ENCODE measurements at regions not wholly inside any gene's neighbourhood (a gene's known extent, or its start where the extent isn't known, plus 50 kb on each side); places are given as distances from the start of the nearest gene placed in this dataset.

DNA sequence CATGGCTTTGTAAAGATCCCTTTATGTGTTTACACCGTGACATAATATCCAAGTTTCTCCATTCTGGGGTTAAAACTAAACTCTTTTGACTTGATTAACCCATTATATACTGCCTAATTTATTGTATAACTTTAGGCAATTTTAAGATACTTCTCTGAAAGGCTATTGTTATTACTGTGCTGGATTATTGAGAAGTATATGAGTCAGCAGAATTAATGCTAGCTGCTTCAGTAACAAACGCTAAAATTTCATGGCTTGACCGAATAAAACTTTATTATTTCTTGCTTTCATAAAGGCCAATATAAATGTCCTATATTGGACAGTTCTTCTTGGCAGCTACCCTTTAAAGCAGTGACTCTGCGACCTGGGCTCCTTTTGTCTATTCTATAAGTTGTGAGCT lies 853.9 kb downstream of the SORCS3 start:
- BruUV-seq (replicated peaks) = no TSS peak

More for the DNA sequence above, 853.9 kb downstream of the SORCS3 start:
- Histone ChIP-seq H4K20me1 (ENCODE audit: insufficient read depth, low read length) (no peaks in the 10 kb centered on the region), H3K9me3 (ENCODE audit: control insufficient read depth, insufficient read depth, low read length) (0 out of 2 replicates have a peak, but pooled peaks cover 5% of the 10 kb centered on the region), H2BK5ac (ENCODE audit: low read depth, low read length, poor library complexity, severe bottlenecking) (no peak overlapping the region), H2AK5ac (ENCODE audit: low read depth, low read length) (no peak overlapping the region), H2AFZ (replicated peaks; ENCODE audit: low read length, poor library complexity) (no peak overlapping the region), H3K9me1 (ENCODE audit: insufficient read depth, low read length) (no peaks in the 10 kb centered on the region), H3K18ac (ENCODE audit: low read depth, low read length) (no peak overlapping the region), H4K5ac (ENCODE audit: low read depth, low read length) (no peak overlapping the region), H2BK120ac (ENCODE audit: low read depth, low read length) (no peak overlapping the region), H3K27me3 (ENCODE audit: control insufficient read depth, insufficient read depth, low read length) (no peaks in the 10 kb centered on the region), H3K36me3 (ENCODE audit: control insufficient read depth, insufficient read depth, low read length) (no peaks in the 10 kb centered on the region), H4K8ac (ENCODE audit: low read depth in 2 of 2, low read length in 2 of 2) (no peak overlapping the region), H2BK15ac (ENCODE audit: low read depth, low read length) (no peak overlapping the region), H3K4me1 (ENCODE audit: control insufficient read depth, insufficient read depth, low read length) (no peaks in the 10 kb centered on the region), H3K9ac (ENCODE audit: low read depth, low read length) (no peak overlapping the region), H3K79me1 (ENCODE audit: low read depth in 1 of 2, low read length in 2 of 2) (no peaks in the 10 kb centered on the region), H3K4me2 (ENCODE audit: low read depth, low read length) (no peak overlapping the region), H3K4me3 (ENCODE audit: insufficient read depth, low read depth, low read length) (no peak overlapping the region), H4K91ac (ENCODE audit: insufficient read depth, low read depth, low read length) (no peak overlapping the region), H3K56ac (ENCODE audit: extremely low read depth, insufficient read depth, low read length) (no peak overlapping the region), H2AK9ac (replicated peaks; ENCODE audit: low read depth, low read length, poor library complexity) (no peak overlapping the region), H3K23ac (ENCODE audit: low read depth, low read length) (no peak overlapping the region), H3K27ac (ENCODE audit: insufficient read depth, low read length) (no peak overlapping the region), H3K4ac (ENCODE audit: low read depth, low read length) (no peak overlapping the region), H2BK20ac (ENCODE audit: low read depth, low read length) (no peak overlapping the region), H3K14ac (replicated peaks; ENCODE audit: low read depth, low read length) (no peak overlapping the region)
- WGBS, 2 experiments (ENCODE audit: extremely low coverage in 2 of 2, insufficient read length in 1 of 2) = no CpG with 5 or more reads among the region's 4 CpGs
- dilution Hi-C loops (cut with HindIII; ENCODE audit: low sequenced_read_pairs, unreplicated experiment) (no loop called here), intact Hi-C loops (cut with micrococcal nuclease) (no loop called here), in situ Hi-C loops (cut with MboI; ENCODE audit: low sequenced_read_pairs) (no loop called here)
- ChIA-PET CTCF (no interaction called here), POLR2A (ENCODE audit: unreplicated experiment) (no interaction called here)
- ATAC-seq (ENCODE audit: low read depth) = no peak
- TF ChIP-seq BHLHE40 (IDR thresholded peaks at IDR 0.05; ENCODE audit: low read depth, low read length) = no peak
- peak; percentile 43; the same call in 1 of the 2 replicates for TF ChIP-seq MAFK (IDR thresholded peaks at IDR 0.05; ENCODE audit: low read depth, low read length)
- no peak for DNase-seq
